NCI-H1436 (cell line): ENCODE measurements at regions not wholly inside any gene's neighbourhood (a gene's known extent, or its start where the extent isn't known, plus 50 kb on each side); places are given as distances from the start of the nearest gene placed in this dataset.

Source experiments
- DNase-seq: peaks from one replicate; lab custom pipeline; 2025; lab: John Stamatoyannopoulos, UW

GRCh38 chr11:116473206-116473769 lies 299.5 kb downstream of the BUD13 start:
- no peak for DNase-seq

- DNase-seq: no peak
Observed at GRCh38 chr11:116472651-116473050, 300.1 kb downstream of the BUD13 start.

- no peak for DNase-seq
Observed at GRCh38 chr11:116471608-116472256, 301.1 kb downstream of the BUD13 start.

- DNase-seq: no peak
Observed at GRCh38 chr11:116468699-116469098, 304.1 kb downstream of the BUD13 start.

DNA sequence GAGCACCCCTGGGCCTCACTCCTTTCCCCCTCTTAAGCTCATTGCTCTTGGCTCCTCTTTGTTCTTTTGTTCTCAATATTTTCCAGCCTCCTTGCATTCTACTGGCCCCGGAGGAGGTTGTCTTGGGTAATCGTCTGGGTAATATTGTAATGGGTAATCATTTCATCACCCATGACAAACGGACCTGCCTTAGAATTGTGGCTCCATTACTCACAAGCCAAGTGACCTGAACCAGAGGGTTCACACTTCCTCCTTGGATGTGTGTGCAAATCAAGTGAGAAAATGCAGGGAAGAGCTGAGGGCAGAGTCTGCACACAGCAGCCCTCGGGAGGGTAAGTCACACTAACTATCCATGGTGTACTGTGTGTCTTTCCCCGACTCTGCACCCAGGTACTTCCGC lies 305.0 kb downstream of the BUD13 start:
- no peak for DNase-seq

DNA sequence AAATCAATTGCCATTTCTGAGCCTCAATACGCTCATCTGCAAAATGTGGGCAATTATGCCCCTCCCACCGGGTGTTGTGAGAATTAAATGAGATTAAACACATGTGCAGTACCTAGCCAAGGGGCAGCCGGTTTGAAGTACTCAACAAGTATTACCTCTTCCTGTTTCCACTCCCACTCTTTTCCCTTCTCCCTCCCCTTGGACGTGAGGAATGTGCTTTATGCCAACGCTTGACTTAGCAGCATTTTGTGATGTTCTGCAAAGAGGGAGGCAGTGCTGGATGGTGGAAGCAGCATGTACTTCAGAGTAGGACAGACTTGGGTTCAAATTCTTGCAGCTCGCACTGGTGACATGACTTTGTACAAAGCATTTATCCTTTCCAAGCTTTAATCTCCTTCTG lies 306.0 kb downstream of the BUD13 start:
- no peak for DNase-seq

DNA sequence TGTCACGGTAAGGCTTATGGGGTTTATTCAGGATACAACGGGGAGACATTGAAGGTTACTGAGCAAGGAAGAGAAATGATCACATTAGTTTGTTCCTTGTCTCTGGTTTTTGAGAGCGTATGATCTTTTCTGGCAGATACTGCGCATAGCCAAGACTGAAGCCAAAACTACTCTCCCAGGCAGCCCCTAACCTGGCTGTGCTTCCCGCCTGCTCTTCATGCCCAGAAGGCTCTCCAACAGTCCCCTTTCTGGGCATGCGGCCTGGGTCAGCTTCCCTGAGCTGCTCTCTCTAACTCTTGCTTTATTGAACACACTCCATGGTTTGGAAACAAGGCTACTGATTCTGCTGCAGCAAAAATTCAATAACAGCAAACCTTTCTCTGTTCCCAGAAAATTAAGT lies 306.6 kb downstream of the BUD13 start:
- DNase-seq: no peak

- DNase-seq: no peak
Observed at GRCh38 chr11:116465056-116465455, 307.7 kb downstream of the BUD13 start.

DNA sequence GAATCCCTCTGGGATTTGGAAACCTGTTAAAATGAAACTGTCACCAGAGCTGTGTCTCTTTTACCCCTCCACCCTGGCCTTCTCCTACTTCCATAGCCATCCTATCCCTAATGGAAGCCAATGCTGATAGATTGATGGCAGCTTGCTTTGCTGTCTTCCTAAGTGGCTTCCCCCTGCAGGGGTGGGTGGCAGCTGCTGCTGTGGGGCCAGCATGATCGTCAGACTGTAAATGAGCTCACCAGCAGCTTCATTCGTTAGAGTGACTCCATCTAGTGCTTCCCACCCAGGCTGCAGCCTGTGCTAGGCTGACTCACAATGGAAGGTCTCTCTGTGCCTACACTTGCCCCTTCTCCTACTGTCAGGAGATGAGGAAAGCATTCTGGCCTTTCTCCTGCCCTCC lies 311.0 kb downstream of the BUD13 start:
- peak; percentile 9 for DNase-seq

GRCh38 chr11:116460156-116460920 lies 312.4 kb downstream of the BUD13 start:
- DNase-seq: no peak

- no peak for DNase-seq
Observed at GRCh38 chr11:116459185-116460045, 313.4 kb downstream of the BUD13 start.

DNA sequence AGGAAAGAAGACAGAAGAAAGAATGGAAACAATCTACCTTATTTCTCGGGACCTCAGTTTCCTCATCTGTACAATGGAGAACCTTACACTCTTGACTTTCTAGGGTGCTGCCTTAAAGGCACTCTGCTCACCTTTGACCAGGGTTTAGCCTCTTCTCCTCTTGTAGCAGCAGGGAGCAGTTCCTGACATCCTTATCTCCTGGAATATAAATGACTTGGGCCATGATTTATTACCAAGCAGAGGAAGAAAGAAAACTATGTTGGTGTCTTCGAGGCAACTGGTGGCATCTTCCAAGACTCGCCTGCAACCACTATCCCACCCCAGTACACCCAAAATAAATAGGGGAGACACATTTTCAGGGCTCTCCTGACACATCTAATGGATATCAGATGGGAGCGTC lies 314.2 kb downstream of the BUD13 start:
- DNase-seq: no peak

DNA sequence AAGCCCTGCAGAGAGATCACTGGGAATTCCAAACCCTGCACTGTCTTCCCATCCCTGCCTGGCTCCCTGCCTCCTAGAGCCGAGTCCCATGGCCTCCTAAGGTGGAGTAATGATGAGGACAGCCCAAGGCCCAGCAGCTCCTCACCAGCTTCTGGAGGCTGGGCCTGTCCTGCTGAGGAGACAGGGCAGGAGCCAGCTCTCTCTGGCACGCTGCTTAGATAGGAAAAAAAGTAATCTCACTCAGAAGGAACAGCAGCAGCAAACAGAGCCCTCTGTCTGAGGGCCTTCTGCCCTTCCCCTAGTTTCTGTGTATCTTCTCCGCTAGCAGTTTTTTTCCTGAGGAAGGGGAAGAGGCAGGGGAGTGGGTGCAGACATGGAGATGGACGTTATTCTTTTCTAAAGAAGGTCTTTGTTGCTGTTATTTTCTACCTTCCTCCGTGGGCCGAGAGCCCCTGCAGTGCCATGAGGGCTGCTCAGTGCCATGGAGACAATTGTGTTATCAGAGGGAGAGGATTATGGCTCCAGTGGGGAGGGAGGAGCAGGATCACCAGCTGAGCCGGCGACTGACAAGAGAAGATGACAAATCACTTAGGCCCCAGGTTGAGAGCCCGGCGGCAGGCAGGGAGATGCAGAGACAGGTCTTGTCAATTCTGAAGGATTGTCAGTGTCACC lies 315.3 kb downstream of the BUD13 start:
- DNase-seq: no peak

DNA sequence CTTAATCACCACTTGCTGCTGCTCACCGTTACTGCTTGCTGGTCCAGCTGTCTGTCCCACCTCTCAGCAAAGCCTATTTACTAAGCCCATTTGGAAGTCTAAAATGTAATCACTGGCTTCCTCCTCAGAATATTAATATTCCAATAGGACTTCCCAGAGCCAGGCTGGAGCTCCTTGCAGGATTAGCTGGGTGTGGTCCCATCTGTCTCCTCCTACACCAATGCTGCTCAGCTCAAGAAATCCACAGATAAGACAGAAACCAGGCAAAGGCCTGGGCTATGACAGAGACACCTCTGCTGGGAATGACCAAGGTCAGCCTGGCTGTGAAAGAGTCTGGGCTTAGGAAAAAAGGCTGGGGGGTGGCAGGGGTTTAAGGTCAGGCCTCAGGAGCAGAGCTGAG lies 317.8 kb downstream of the BUD13 start:
- no peak for DNase-seq

- peak; percentile 35 for DNase-seq
Observed at GRCh38 chr11:116454020-116454645, 318.7 kb downstream of the BUD13 start.

- no peak for DNase-seq
Observed at GRCh38 chr11:116452461-116452860, 320.3 kb downstream of the BUD13 start.

GRCh38 chr11:116449522-116449921 lies 323.3 kb downstream of the BUD13 start:
- DNase-seq: no peak

DNA sequence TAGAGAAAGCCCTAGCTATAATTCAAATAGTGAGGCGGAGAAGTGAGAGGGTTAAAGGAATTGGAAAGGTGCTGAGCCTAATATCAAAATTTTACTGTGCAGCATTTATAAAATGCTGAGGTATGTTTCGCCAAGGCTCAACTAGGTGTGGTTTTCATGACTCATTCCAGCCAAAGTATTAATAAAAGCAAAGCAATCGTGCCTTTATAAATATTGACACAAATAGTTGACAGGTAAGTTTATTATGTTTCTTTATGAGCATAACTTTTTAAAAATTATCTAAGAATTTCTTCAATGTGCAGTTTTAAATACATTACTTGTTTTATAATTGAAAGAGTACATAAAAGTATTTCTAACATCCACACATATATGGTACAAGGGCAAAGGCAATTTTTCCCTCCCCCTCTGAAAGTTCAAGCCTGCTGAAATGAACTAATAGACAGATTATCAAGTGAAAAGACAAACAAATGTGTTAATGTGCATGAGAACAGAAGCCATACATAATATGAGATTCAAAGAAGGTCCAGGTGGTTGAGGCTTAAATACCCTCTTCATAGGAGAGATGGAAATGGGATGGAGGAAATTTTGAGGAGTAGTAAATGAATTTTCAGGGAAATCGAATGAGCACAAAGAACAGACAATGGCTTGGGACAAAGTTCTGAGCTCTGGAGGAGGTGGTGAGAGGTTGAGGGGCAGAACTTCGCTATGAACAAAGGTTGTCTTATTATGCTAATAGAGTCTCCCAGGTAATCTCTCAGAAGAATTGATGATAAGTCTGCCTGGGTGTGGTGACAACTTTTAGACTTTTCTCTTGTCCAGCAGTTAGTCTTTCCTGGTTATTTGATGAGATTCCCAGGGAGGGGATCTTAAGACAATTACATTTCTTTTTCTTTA lies 326.5 kb downstream of the BUD13 start:
- DNase-seq: no peak

DNA sequence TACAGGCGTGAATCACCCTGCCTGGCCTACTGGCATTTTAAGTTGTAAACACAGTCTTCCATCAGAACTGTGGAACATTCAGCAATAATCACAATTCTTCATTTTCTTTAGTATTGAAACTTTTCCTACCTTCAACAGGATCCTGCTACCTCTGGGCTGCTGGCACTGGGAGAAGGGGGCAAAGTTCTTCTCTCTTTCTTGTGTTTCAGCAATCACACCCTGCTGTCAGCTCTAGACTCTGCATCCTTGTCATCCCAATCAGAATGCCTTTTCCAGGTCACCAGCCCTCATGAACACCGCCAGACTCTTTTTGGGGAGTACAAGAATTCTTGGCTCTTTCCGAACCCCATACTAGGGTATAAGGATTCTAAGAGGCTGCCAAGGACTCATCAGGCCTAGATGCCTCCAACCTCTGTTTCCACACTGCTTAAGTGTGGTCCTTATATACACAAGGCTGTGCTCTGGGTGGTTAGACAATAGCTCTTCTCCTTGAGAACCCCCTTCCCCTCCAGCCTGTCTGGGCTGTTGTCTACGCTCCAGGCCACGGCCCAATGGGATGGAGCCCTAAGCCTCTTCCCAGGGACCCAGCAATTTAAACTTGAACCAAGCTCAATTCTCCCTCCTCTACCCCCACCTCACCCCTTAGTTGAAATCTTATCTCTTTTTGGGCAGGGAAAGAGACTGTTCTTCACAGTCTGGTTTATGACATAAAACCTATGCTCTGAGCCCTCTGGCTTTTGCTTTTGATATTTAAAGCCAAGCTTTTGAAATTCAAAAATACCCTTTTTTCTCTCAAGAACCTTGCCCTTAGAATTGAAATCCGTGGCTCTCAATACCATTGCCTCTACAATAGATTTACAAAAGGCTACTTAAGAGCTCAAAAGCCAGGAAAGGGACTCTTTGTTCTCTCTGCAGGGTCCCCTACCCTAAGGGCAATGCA lies 327.4 kb downstream of the BUD13 start:
- DNase-seq: no peak
